ENCODE measurements at regions not wholly inside any gene's neighbourhood (a gene's known extent, or its start where the extent isn't known, plus 50 kb on each side); places are given as distances from the start of the nearest gene placed in this dataset.

GRCh38 chr4:59195839-59196238 is 2004.3 kb upstream of the ADGRL3 start:
- TF ChIP-seq POLR2A (IDR thresholded peaks at IDR 0.05): no peak
- no peak for TF ChIP-seq CTCF (IDR thresholded peaks at IDR 0.05)
- no peak for TF ChIP-seq EP300 (IDR thresholded peaks at IDR 0.05)

Measured in tibial nerve (tissue), 4 donors.